GM23248 (cell line): ENCODE measurements at regions not wholly inside any gene's neighbourhood (a gene's known extent, or its start where the extent isn't known, plus 50 kb on each side); places are given as distances from the start of the nearest gene placed in this dataset.

Source experiments
- EZH2 ChIP-seq: fragments of 200-600 bp; sonication (generic); IDR thresholded peaks from 2 replicates; pipeline ENCODE4 v1.6.1; 2018; ENCODE audit warnings: antibody characterized with exemption, mild to moderate bottlenecking; ENCODE audit not compliant: insufficient read depth, poor library complexity, severe bottlenecking
- EZH2phosphoT487 ChIP-seq: fragments of 200-600 bp; sonication (generic); IDR thresholded peaks from 2 replicates; pipeline ENCODE4 v1.6.1; 2018; ENCODE audit warnings: antibody characterized with exemption, moderate library complexity, mild to moderate bottlenecking, low read depth; ENCODE audit not compliant: insufficient read depth

DNA sequence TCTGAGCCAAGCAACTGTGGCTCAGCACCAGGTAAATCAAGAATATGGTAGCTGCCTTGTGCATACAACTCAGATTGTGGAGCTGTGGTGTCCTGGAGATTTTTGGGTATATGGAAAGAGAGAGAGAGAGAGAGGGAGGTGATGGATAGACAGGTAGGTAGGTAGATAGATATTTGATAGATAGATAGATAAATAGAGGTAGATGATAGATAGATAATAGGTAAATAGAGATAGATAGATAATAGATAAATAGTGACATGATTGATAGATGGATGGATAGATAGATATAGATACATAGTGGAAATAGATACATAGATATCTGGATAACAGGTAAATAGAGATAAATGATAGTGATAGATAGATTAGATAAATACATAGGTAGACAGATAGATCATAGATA is 206.3 kb downstream of the KLF6 start:
- no peak for TF ChIP-seq EZH2phosphoT487
- TF ChIP-seq EZH2 = no peak
